ENCODE measurements at regions not wholly inside any gene's neighbourhood (a gene's known extent, or its start where the extent isn't known, plus 50 kb on each side); places are given as distances from the start of the nearest gene placed in this dataset.
"Not testable (repeated sequence)": the region's sequence is repeated elsewhere in the genome, so short reads cannot be mapped to it uniquely, and the experiment has no call there.

DNA sequence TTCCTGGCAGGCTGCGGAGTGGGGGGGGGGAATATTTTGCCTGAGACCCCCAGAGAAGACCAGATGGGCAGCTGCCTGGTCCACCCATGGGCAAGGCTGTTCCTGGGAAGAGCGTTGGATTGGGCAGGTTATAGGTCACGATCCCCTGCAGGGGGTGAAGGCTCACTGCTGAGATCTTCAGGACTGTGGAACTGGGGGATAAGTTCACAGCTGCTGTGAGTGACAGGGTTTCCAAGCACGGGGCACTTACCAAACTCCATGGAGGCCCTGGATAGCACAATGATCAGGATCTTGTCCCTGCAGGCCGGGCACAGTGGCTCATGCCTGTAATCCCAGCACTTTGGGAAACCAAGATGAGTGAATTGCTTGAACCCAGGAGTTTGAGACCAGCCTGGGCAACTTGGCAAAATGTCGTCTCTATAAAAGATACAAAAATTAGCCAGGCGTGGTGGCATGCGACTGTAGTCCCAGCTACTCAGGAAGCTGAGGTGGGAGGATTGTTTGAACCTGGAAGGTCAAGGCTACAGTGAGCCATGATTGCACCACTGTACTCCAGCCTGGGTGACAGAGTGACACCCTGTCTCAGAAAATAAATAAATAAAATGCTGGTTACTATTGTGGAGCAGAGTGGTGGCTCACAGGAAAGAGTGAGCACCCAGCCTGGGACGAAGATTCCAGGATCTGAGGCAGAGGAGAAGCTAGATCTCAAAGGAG is 68.0 kb upstream of the HELT start:
- no peak for DNase-seq (ENCODE audit: low spot score)

GRCh38 chr4:184950926-184951325 is 67.4 kb upstream of the HELT start:
- no peak for DNase-seq (ENCODE audit: low spot score)

- DNase-seq (ENCODE audit: low spot score), result no peak
Observed at GRCh38 chr4:184951668-184952160, 66.6 kb upstream of the HELT start.

- DNase-seq (ENCODE audit: low spot score), result no peak
Observed at GRCh38 chr4:184952522-184952921, 65.8 kb upstream of the HELT start.

DNA sequence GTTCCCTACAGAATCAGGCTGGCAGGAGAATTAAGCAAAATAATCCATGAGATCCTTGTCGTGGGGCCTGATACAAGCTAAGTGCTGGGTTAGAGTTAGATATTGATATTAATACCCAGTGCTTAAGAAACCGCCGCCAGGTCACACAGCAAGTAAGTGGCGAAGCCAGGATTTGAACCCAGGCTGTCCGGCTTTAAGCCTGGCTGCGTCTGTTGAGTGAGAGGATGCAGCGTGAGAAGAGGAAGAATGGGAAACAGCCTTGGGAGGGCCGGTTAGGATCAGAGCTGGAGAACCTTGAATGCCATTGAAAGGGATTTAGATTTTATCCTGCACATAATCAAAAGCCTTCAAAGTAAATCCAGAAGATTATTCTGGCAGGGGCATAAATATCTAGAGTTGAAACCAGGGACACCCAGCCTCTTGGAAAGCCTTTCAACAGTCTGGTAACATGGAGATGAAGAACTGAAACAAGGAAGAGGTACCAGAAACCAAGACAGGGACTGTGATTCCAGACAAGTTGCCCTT is 64.8 kb upstream of the HELT start:
- no peak for DNase-seq (ENCODE audit: low spot score)

DNA sequence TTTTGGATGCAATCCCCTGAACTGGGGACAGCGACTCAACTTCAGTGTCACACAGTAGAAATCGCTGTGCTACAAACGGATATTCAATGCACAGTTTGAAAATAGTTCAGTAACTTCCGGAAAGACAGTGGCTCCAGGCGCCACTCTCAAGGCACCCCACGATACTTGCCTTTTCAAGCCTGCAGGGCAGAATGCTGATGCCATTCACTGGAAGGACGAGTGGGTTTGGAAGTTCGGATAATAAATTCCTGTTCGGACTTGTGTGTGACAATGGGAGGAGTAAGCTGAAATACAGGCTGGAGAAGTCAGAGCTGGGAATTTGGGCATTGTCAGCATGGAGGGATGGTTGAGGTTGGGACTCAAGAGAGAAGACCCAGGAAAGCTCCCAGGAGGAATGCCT is 64.3 kb upstream of the HELT start:
- DNase-seq (ENCODE audit: low spot score), result no peak

GRCh38 chr4:184954482-184954881 is 63.8 kb upstream of the HELT start:
- no peak for DNase-seq (ENCODE audit: low spot score)

DNA sequence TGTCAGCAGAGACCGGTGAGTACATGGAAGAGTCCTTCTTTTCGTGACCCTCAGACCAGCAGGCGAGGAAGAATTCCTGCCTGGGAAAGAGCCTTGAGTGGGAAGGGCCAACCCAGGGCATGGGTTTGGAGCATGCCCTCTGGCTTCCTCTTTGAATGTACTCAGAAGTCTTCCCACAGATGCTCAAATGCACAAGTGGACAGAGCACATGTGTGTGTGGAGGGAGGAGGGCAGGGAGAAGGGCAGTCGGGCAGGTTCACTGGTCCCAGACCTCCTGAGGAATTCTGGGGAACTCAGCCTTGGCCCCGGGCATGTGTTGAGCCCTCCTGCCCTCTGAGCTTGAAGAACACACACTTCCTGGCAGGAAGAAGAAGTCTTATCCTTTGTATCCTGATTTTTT is 63.2 kb upstream of the HELT start:
- DNase-seq (ENCODE audit: low spot score), result no peak

DNA sequence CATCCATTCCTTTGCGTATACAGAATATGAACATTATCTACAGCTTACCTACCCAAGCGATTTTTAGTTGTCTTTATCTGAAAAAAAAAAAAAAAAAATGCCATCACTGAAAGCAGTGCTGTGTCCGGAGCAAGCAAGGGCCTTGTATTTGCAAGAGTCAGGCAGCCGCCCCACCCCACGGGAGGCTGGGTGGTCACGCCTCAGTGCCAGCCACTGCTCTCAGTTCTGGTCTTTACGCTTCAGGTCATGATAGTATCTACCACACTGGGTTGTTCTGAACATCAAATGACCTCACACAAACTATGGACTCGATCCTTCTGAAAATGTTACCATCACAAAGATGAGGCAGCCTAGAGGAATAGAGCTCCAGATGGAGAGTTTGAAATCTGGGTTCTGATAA is 62.7 kb upstream of the HELT start:
- no peak for DNase-seq (ENCODE audit: low spot score)

- no peak for DNase-seq (ENCODE audit: low spot score)
Observed at GRCh38 chr4:184957446-184958115, 60.7 kb upstream of the HELT start.

- DNase-seq (ENCODE audit: low spot score), result no peak
Observed at GRCh38 chr4:184958127-184958922, 60.0 kb upstream of the HELT start.

DNA sequence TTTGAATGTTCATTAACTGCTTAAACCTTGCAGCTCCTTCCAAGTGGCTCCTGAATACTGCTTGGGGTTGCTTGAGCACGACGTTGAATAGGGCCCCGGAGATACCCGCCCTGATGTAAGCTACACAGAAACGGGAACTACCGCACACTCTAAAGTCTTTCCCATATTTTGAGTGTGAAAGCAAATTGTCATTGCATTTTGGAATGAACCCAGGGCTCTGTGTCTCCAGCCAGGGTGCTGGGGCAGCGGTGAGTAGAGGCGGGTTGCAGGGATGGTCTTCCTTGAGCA is 59.4 kb upstream of the HELT start:
- DNase-seq (ENCODE audit: low spot score), result no peak

DNA sequence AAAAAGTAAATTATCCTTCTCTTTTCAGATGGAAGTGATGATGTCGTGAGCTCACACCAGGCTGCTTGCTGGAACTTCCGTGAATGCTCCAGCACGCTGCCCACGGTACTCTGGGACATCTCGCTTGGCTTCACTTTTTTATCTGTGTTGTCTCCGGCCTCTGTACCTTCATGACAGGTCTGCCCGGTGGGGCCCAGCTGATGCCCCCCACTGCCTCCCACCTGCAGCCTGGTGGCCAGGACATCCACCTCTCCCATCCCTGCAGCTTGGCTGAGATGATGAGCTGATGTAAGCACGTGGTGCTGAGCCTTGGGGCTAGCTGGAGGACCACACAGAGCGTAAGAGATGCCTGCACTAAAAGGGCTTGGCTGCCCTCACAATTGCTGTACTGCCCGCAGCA is 59.0 kb upstream of the HELT start:
- no peak for DNase-seq (ENCODE audit: low spot score)

DNA sequence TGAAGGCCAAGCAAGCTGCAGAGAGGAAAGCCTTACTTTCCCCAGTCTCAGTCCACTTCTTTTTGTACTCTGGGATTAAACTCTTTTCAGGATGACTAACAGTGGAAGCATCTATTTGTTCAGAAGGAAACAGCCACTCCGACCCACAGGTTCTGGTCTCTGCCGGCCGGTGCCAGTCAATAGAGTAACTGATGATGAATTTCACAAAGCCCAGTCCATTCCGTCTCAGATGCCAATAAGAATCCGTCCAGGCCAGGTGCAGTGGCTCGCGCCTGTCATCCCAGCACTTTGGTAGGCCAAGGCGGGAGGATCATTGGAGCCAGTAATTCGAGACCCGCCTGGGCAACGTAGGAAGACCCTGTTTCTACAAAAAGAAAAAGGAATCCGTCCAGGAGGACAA is 58.5 kb upstream of the HELT start:
- DNase-seq (ENCODE audit: low spot score), result no peak

- DNase-seq (ENCODE audit: low spot score), result no peak
Observed at GRCh38 chr4:184960505-184960971, 57.8 kb upstream of the HELT start.

DNA sequence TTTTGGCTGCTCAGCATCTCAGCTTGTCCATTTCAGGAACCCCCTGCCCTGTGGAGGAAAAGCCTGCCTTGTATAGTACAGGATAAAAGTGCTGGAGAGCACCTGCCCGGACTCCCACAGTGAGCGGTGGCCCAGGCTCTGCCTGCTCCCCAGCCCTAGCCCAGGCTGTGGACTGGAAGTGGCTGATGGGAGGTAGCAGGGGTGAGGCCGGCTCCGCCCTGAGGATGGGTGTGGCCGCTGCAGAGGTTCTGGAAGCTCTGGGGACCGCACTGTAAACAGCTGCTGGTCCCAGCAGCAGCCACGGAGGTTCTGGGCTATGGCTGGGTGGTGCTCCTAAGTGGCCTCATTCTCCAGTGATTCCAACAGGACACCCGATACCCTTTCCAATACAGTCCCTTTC is 56.6 kb upstream of the HELT start:
- no peak for DNase-seq (ENCODE audit: low spot score)

GRCh38 chr4:184962125-184962638 is 56.1 kb upstream of the HELT start:
- DNase-seq (ENCODE audit: low spot score), result no peak

DNA sequence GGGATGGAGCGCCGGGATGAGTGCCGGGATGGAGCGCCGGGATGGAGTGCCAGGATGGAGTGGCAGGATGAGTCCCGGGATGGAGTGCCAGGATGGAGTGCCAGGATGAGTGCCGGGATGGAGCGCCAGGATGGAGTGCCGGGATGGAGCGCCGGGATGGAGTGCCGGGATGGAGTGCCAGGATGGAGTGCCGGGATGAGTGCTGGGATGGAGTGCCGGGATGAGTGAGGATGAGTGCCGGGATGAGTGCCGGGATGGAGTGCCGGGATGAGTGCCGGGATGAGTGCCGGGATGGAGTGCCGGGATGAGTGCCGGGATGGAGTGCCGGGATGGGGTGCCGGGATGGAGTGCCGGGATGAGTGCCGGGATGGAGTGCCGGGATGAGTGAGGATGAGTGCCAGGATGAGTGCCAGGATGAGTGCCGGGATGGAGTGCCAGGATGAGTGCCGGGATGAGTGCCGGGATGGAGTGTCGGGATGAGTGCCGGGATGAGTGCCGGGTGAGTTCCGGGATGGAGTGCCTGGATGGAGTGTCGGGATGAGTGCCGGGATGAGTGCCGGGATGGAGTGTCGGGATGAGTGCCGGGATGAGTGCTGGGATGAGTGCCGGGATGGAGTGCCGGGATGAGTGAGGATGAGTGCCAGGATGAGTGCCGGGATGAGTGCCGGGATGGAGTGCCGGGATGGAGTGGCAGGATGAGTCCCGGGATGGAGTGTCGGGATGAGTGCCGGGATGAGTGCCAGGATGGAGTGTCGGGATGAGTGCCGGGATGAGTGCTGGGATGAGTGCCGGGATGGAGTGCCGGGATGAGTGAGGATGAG is 52.9 kb upstream of the HELT start:
- DNase-seq (ENCODE audit: low spot score), result not testable (repeated sequence)

DNA sequence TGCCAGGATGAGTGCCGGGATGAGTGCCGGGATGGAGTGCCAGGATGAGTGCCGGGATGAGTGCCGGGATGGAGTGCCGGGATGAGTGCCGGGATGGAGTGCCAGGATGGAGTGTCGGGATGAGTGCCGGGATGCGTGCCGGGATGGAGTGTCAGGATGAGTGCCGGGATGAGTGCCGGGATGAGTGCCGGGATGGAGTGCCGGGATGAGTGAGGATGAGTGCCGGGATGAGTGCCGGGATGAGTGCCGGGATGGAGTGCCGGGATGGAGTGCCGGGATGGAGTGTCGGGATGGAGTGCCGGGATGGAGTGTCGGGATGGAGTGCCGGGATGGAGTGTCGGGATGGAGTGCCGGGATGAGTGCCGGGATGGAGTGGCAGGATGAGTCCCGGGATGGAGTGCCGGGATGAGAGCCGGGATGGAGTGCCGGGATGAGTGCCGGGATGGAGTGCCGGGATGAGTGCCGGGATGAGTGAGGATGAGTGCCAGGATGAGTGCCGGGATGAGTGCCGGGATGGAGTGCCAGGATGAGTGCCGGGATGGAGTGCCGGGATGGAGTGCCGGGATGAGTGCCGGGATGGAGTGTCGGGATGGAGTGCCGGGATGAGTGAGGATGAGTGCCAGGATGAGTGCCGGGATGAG is 52.1 kb upstream of the HELT start:
- not testable (repeated sequence) for DNase-seq (ENCODE audit: low spot score)

DNA sequence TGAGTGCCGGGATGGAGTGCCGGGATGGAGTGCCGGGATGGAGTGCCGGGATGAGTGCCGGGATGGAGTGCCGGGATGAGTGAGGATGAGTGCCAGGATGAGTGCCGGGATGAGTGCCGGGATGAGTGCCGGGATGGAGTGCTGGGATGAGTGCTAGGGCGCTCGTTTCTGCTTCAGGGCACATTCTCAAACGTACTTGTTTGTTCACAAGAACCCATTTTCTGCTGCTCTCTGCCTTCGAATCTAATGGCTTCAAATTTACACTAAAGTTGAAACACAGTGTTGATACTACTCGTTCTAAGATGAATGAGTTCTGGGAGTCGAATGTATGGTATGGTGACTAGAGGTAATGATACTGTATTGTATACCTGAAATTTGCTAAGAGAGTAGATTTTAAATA is 50.6 kb upstream of the HELT start:
- DNase-seq (ENCODE audit: low spot score), result not testable (repeated sequence)

DNA sequence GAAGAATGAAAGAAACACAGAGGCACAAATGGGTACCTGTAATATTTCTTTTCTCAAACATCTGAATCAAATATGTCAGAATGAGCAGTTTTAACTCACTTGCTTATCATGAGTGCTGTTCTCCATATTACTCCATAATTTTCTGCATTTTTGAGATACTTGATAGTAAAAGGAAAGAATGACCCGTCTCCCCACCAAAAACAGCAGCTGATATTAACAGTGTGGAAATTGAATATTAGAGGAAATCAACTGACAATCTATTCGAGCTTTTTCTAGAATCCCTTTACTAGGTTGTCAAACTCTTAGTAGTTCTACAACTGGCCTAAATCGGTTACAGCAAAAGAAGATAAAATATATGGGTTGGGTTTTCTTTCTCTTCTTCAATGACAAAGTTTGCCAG is 49.9 kb upstream of the HELT start:
- no peak for DNase-seq (ENCODE audit: low spot score)
